Esophagus muscularis mucosa (tissue), 4 donors: ENCODE measurements at regions not wholly inside any gene's neighbourhood (a gene's known extent, or its start where the extent isn't known, plus 50 kb on each side); places are given as distances from the start of the nearest gene placed in this dataset.

Experiments used
- DNase-seq: peaks from one replicate; pipeline ENCODE4 v3.0.0-alpha.2; 2017; ENCODE audit errors: extremely low spot score
- H3K27ac ChIP-seq, 4 donors: fragments of 200-600 bp; sonication (generic); replicated peaks in 1 of 4; 1 replicate in 3 of 4; 2 replicates in 1 of 4; pipeline ENCODE4 v1.5.1; 2016 to 2019; ENCODE audit warnings: mild to moderate bottlenecking in 1 of 4
- H3K27me3 ChIP-seq, 4 donors: fragments of 200-600 bp; sonication (generic); one replicate each; pipeline versions ENCODE4 v1.5.1 to v1.6.0; 2016 to 2019
- H3K36me3 ChIP-seq, 4 donors: fragments of 200-600 bp; sonication (generic); one replicate each; pipeline ENCODE4 v1.5.1; 2016 to 2019
- H3K4me1 ChIP-seq, 4 donors: fragments of 200-600 bp; sonication (generic); one replicate each; pipeline ENCODE4 v1.5.1; 2016 to 2019
- H3K4me3 ChIP-seq, 4 donors: fragments of 200-600 bp; sonication (generic); 1 replicate in 2 of 4; 2 replicates in 2 of 4; pipeline ENCODE4 v1.5.1; 2016 to 2019; ENCODE audit warnings: mild to moderate bottlenecking in 4 of 4, moderate library complexity in 1 of 4
- H3K9me3 ChIP-seq, 4 donors: fragments of 200-600 bp; sonication (generic); 1 replicate in 3 of 4; 2 replicates in 1 of 4; pipeline ENCODE4 v1.5.1; 2016 to 2019
- CTCF ChIP-seq, 3 experiments: fragments of 200-600 bp in 2 of 3; fragments of 450-650 bp in 1 of 3; sonication (generic) in 2 of 3; IDR thresholded peaks; one replicate each; pipeline ENCODE4 v1.5.1; 2017 to 2019; ENCODE audit warnings: antibody characterized with exemption in 3 of 3, mild to moderate bottlenecking in 2 of 3, moderate library complexity in 1 of 3
- EP300 ChIP-seq: sonication (generic); formaldehyde crosslinking; IDR thresholded peaks from one replicate; pipeline ENCODE4 v1.6.1; 2017; ENCODE audit warnings: antibody characterized with exemption
- POLR2A ChIP-seq: fragments of 450-650 bp; IDR thresholded peaks from one replicate; pipeline ENCODE4 v1.6.1; 2017; ENCODE audit warnings: antibody characterized with exemption, moderate library complexity, mild to moderate bottlenecking, low read depth
- POLR2AphosphoS5 ChIP-seq, 2 donors: sonication (generic); formaldehyde crosslinking; IDR thresholded peaks; one replicate each; pipeline ENCODE4 v1.6.1; 2017; ENCODE audit warnings: antibody characterized with exemption in 2 of 2
- WGBS: methylation state at CpG from one replicate; pipeline ENCODE4 v1.1.5; 2018; 5-methylcytosine and 5-hydroxymethylcytosine counted together
- intact Hi-C: fragments of 100-400 bp; cut with DNase I; formaldehyde crosslinking; loops from one replicate; pipeline ENCODE4 v1.15.1; 2023

DNA sequence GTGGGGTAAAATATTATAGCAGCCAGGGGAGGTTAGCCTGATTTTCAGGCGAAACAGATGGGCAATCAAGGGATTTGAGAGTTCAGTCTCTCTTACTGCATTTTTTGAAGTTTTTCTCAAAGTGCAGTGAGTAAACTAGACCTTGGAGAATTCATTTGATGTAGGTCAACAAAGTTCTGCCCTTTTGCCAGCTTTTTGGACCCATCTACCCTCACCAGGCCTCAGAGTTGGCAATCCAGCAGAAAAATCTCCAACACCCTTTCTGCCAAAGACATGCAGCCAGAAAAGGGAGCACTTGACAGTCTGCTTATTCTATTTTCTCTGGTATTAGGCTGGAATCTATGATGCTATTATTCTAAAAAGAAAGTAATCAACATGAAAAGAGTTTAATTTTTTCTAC, 162.2 kb upstream of the TOM1L1 start:
- TF ChIP-seq CTCF (IDR thresholded peaks at IDR 0.05) (no peak), EP300 (no peak), POLR2AphosphoS5 (IDR thresholded peaks at IDR 0.05) (no peak), POLR2A (no peak)
- Histone ChIP-seq H3K27me3 (no peaks in the 10 kb centered on the region), H3K27ac (no peak overlapping the region), H3K4me3 (no peak overlapping the region), H3K4me1 (no peaks in the 10 kb centered on the region), H3K36me3 (no peaks in the 10 kb centered on the region), H3K9me3 (no peaks in the 10 kb centered on the region)
- WGBS: 81% methylated on average over 1 of the region's 1 CpG
- intact Hi-C loops: no loop called here
- no peak for DNase-seq

DNA sequence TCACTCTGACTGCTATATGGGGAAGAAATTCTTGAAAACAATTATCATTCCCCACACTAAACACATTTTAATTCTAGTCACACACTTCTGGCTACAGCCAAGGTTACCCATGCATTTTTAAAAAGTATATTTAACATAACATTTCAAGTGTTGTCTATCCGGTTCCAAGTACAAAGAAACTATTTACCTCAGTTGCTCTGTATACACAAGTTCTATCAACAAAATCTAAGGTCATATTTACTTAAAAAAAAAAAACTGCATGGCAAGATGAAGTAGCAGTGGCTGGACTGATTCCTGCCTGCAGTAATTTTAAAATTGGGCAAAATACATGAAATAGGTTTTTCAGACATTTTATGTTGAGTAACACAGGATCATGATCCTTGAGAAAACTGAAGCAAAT, 155.9 kb upstream of the TOM1L1 start:
- no peak overlapping the region for H3K4me3 ChIP-seq
- DNase-seq: no peak
- 85% methylated on average over 1 of the region's 1 CpG for WGBS
- H3K4me1 ChIP-seq: no peaks in the 10 kb centered on the region
- peaks cover 0 to 28% (median 12%) of the 10 kb centered on the region in 4 donors for H3K9me3 ChIP-seq
- no peaks in the 10 kb centered on the region for H3K27me3 ChIP-seq
- intact Hi-C loops: no loop called here
- TF ChIP-seq POLR2AphosphoS5 (IDR thresholded peaks at IDR 0.05): no peak
- no peak for TF ChIP-seq EP300
- TF ChIP-seq CTCF (IDR thresholded peaks at IDR 0.05): no peak
- no peak for TF ChIP-seq POLR2A
- H3K36me3 ChIP-seq: no peaks in the 10 kb centered on the region
- no peak overlapping the region for H3K27ac ChIP-seq

DNA sequence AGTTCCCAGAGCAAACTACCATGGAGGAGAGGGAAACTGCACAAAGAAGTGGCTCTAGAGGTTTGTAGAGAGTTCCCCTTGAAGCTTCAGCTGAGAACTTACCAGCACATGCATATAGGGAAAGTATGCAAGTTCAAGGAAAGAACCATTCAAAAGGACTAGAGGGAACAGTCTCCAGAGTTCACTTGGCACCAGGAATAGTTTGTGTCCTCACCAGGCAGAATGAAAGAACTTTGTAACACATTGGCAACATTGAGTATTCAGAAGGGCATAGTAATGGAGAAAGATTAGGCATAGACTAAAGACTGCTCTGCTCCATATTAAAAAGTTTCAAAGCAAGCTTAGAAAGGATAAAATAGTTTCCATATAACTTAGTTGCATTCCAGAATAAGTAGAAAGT, 155.4 kb upstream of the TOM1L1 start:
- no peaks in the 10 kb centered on the region for H3K36me3 ChIP-seq
- TF ChIP-seq POLR2A: no peak
- no peak for TF ChIP-seq CTCF (IDR thresholded peaks at IDR 0.05)
- no peak for TF ChIP-seq EP300
- no peak for TF ChIP-seq POLR2AphosphoS5 (IDR thresholded peaks at IDR 0.05)
- intact Hi-C loops: no loop called here
- no peaks in the 10 kb centered on the region for H3K4me1 ChIP-seq
- H3K27ac ChIP-seq: no peak overlapping the region
- DNase-seq: no peak
- no peak overlapping the region for H3K4me3 ChIP-seq
- H3K27me3 ChIP-seq: no peaks in the 10 kb centered on the region
- H3K9me3 ChIP-seq: peaks cover 0 to 28% (median 12%) of the 10 kb centered on the region in 4 donors

DNA sequence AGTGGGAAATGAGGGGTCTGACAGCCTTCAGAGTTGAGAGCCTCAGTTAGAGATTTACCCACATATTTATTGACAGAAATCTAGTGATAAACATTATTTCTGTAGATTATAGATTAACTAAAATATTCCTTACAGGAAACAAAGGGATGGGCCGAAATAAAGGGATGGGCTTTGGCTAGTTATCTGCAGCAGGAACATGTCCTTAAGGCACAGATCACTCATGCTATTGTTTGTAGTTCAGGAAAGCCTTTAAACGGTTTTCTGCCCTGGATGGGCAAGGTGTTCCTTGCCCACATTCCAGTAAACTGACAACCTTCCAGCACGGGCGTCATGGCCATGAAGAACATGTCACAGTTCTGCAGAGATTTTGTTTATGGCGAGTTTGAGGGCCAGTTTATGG, 154.8 kb upstream of the TOM1L1 start:
- Histone ChIP-seq H3K9me3 (peaks cover 0 to 28% (median 12%) of the 10 kb centered on the region in 4 donors), H3K4me1 (no peaks in the 10 kb centered on the region), H3K27me3 (no peaks in the 10 kb centered on the region), H3K36me3 (no peaks in the 10 kb centered on the region), H3K4me3 (no peak overlapping the region), H3K27ac (no peak overlapping the region)
- intact Hi-C loops: no loop called here
- DNase-seq: no peak
- TF ChIP-seq EP300: no peak
- no peak for TF ChIP-seq POLR2A
- TF ChIP-seq CTCF (IDR thresholded peaks at IDR 0.05): no peak
- TF ChIP-seq POLR2AphosphoS5 (IDR thresholded peaks at IDR 0.05): no peak
- 77% methylated on average over 5 of the region's 5 CpGs for WGBS

DNA sequence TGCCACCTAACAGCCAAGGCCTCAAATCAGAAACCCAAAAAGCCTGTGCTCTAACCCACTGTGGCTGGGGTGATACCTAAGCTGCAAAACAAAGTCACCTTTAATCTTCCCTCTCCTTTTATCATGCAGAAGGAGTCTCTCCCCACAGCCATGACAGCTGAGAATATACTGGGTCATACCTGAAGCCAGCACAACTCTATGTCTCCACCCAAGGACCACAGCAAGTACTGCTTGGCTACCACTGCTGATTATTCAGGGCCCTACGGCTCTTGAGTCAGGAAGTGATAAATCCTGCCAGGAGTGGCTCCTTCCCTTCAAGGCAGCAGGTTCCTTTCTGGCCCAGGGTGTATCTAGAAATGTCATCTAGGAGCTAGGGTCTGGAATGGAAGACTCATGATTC, 151.5 kb upstream of the TOM1L1 start:
- H3K4me1 ChIP-seq: no peaks in the 10 kb centered on the region
- no peaks in the 10 kb centered on the region for H3K27me3 ChIP-seq
- no peak for TF ChIP-seq EP300
- TF ChIP-seq CTCF (IDR thresholded peaks at IDR 0.05): no peak
- no peak for TF ChIP-seq POLR2AphosphoS5 (IDR thresholded peaks at IDR 0.05)
- no peak for TF ChIP-seq POLR2A
- intact Hi-C loops: no loop called here
- no peak overlapping the region for H3K27ac ChIP-seq
- no peaks in the 10 kb centered on the region for H3K36me3 ChIP-seq
- DNase-seq: no peak
- 71% methylated on average over 1 of the region's 1 CpG for WGBS
- peaks cover 0 to 28% (median 12%) of the 10 kb centered on the region in 4 donors for H3K9me3 ChIP-seq
- H3K4me3 ChIP-seq: no peak overlapping the region
